Prostate gland (tissue), 2 donors: ENCODE measurements at regions not wholly inside any gene's neighbourhood (a gene's known extent, or its start where the extent isn't known, plus 50 kb on each side); places are given as distances from the start of the nearest gene placed in this dataset.

Experiments used
- POLR2AphosphoS5 ChIP-seq: sonication (generic); formaldehyde crosslinking; IDR thresholded peaks from one replicate; pipeline ENCODE4 v1.6.1; 2017; ENCODE audit warnings: antibody characterized with exemption
- TF ChIP-seq, protein P1 (sequence below), 4 experiments: fragments of 200-600 bp in 2 of 4; fragments of 450-650 bp in 2 of 4; sonication (generic) in 2 of 4; IDR thresholded peaks; 1 replicate in 3 of 4; 2 replicates in 1 of 4; pipeline ENCODE4 v1.5.1; 2016 to 2019; ENCODE audit warnings: antibody characterized with exemption in 4 of 4, mild to moderate bottlenecking in 2 of 4, moderate library complexity in 2 of 4

DNA sequence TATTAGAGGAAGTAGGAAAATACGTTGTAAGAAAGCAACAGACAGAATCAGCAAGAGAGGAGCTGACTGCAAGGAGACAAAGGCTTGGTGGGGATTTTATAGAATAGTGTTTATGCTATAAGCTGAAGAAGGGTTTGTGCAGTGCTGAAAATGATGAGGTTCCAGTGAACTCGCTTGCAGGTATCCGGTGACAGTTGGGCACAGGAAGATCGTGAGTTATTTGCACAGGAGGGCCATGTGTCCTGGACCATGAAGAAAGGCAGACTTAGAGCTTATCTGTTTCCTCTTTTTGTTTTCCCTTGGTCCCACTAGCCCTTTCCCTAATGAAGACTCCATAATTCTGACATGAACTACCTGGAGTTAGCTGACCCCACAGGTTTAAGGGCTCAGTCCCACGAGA is 61.4 kb downstream of the NXNL2 start:
- TF ChIP-seq, protein P1, sequence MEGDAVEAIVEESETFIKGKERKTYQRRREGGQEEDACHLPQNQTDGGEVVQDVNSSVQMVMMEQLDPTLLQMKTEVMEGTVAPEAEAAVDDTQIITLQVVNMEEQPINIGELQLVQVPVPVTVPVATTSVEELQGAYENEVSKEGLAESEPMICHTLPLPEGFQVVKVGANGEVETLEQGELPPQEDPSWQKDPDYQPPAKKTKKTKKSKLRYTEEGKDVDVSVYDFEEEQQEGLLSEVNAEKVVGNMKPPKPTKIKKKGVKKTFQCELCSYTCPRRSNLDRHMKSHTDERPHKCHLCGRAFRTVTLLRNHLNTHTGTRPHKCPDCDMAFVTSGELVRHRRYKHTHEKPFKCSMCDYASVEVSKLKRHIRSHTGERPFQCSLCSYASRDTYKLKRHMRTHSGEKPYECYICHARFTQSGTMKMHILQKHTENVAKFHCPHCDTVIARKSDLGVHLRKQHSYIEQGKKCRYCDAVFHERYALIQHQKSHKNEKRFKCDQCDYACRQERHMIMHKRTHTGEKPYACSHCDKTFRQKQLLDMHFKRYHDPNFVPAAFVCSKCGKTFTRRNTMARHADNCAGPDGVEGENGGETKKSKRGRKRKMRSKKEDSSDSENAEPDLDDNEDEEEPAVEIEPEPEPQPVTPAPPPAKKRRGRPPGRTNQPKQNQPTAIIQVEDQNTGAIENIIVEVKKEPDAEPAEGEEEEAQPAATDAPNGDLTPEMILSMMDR (IDR thresholded peaks at IDR 0.05), result no peak
- no peak for TF ChIP-seq POLR2AphosphoS5
